GM19438 (cell line): ENCODE measurements at regions not wholly inside any gene's neighbourhood (a gene's known extent, or its start where the extent isn't known, plus 50 kb on each side); places are given as distances from the start of the nearest gene placed in this dataset.

Experiments used
- ATAC-seq: cut with Tn5 transposase; IDR thresholded peaks from one replicate; pipeline ENCODE4 v1.9.1; 2021; ENCODE audit warnings: low read depth; ENCODE audit not compliant: unreplicated experiment

DNA sequence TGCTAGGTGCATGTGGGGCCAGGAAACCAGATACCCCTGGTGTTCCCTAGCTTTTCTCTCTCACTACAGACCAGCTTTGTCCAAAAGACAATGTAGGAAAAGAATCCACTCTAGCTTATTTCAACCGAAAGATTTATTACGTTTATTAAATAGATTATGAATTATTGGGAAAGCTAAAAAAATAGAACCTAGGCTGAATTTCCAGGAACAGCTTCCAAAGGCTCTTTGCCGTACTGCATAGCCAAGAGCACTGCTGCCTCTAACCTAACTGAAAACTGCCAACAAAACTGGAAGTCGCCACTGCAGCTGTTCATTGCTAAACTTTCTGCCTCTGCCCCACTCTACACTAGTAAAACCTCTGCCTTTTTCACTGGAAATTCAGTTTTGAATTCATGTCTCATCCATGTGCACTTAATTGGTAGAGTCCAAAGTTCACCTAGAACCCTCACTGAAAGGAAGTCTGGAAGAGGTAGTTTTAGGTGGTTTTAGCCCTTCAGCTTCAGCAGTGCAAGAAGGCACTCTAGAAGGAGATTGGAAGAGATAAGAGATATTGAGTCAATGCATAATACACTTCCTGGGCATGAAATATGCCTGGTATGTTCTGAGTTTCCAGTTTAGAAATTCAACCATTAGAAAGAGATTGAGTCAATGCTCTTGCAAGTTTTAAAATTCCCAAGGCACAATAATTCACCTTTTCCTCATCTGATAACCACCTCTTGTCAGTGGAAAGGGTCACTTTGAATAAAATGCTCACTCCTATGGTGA, 927.9 kb downstream of the MAT2B start:
- no peak for ATAC-seq

DNA sequence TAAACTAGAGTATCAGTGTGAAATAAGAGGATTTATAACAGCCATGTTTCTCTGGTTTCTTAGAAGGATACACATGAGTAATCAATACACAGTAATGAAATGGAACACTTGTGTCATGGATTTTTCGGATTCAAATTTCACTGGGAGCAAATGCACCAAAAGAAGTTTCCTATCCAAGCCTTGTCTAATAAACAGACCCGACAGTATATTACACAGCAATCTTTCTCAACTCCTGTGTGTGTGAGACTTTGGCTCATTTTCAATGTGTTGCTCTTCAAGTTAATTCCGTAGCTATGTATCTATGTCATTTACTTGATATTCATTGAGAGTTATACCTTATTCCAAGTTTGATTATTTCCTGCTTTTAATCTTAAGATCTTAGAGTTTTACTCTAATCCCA, 930.2 kb downstream of the MAT2B start:
- ATAC-seq: no peak

DNA sequence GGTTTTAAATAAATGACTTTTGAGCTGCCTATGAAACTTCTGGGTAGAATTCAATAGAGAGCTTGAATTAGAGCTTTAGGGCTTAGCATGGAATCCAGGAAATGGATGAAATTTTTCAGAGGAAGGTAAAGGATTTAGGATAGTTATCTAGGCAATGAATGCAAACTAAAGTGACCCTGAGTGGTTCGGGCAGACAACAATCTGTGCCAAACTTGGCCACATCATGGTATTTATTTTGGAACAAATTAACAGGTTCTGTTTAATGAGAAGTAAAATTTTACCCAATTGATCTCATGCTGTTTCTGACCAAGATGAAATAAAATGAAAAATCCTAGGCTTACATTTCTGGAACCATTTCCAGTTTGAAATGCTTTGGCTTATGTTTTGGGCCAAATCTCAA, 934.4 kb downstream of the MAT2B start:
- no peak for ATAC-seq

DNA sequence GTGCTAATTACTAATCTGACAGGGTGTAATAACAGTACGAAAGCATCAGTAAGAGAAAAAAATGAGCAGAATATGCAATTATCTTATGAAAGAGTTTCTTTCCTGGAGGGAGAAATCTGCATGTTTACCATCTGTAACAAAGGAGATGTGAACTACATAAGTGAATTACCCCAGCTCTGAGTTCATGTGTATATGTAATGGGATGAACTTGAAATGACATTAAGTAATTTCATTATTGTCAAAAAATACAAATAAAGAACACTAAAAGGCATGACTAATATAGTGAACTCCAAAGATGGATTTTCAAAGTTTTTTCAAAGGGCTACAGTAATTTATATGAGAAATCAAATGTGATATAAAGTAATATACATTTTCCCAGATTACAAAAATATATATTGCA, 944.0 kb downstream of the MAT2B start:
- ATAC-seq: no peak

DNA sequence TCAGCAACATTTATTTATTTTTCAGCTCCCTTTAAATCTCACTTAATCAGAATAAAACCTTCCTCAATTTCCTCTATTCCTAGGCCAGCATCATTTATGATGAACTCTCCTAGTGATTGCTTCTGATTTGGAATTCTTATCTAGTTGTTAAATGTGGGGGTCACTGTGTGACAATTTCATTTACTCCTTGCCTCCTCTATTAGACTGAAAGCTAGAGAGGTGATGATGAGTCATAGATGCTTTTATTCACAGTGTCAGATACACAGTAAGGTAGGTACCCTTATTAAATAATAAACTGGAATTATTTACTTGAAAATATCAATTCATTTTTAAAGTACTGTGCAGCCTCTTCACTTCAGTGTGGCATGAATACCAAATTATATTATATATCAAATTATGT, 960.6 kb downstream of the MAT2B start:
- ATAC-seq: no peak

DNA sequence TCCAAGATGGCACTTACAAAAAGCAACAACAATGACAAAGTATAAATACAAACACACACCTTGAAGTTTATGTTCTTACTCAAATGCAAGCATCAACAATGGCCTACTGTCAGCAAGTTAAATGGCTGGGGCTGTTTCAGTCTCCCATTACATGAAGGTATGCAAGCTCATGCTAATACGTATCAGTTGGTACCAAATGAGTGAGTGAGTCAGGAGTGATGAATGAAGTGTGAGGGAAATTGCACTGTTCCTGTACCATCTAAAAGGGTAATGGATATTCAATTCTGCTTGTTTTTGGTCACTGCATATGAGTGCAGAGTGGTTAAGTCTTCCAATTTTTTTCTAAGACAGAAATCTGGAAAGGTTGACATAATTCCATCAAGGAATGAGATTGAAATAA, 964.9 kb downstream of the MAT2B start:
- ATAC-seq: no peak

DNA sequence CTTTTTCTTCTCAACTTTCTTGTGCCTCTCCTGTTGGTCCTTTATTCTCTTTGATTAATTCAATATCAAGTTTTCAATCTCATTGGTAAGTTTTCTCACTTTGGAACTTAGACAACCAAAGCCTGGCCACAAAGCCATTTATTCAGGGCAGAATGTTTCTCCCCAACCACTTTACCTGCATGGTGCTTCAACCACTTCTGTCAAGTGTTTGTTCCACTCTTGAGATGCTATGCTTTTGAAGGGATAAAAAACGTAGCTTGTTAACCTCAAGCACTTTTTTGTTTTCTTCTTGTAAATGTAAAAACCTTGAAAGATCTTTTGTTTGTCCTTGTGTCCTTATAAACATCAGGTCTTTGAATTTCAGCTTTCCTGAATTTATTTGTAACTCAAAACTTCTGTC, 966.7 kb downstream of the MAT2B start:
- no peak for ATAC-seq

DNA sequence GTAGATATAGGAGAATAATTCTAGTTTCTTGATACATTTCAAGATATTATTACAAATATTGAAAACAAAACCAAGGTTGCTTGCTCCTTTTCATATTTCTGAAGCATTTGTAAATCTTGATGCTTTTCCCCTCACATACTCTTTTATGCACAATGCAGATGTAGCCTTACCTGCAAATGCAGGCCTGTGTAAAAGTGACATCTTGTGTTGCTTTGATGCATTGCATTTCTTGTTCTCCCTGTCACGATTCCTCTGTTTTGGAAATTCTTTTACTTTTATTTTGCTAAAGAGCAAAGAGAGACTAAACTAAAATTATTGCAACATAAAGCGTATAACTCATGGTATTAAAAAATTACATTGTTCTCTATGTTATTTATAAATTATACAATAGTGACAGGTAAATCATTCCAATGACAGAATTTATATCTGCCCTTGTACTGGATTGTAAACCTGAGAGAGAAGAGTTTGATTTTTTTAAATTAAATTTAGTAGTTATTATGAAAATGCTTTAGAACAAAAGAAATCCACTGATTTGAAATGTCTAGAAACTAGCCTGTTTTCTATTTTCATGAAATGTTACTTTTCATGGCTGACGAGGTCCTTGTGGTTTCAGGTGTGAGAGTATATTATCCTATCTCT, 970.0 kb downstream of the MAT2B start:
- no peak for ATAC-seq

DNA sequence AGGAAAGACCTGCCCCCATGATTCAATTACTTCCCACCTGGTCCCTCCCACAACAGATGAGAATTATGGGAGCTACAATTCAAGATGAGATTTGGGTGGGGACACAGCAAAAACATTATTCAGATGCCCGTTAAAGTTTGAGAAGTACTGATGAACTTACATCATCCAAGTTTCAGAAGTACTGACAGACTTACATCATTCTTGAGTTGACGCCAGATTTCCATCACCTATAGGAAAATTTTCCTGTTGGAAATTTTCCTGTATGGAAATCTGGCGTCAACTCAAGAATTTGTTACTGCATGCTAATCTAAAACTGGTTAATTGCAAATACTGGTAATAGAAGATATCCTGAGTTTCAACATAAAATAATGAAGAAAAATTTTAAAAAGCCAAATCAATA, 975.9 kb downstream of the MAT2B start:
- no peak for ATAC-seq

DNA sequence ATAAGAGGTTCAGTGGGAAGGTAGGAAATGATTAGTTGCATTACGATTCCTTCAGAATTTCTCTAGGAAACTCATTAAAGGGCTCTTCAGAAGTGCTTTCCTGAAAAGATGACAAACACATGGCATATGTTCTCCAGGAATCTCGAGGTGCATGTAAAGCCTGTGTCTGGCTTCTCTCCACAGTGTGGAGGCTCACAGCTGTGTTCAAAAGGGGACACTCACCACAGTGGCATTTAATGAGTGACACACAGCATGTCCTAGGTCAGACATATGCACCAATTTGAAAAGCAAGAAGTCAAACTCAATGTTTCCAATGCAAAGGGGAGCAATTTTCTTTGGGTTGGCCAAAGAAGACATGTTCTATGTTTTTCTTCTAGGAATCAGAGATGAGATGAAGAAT, 976.9 kb downstream of the MAT2B start:
- no peak for ATAC-seq

DNA sequence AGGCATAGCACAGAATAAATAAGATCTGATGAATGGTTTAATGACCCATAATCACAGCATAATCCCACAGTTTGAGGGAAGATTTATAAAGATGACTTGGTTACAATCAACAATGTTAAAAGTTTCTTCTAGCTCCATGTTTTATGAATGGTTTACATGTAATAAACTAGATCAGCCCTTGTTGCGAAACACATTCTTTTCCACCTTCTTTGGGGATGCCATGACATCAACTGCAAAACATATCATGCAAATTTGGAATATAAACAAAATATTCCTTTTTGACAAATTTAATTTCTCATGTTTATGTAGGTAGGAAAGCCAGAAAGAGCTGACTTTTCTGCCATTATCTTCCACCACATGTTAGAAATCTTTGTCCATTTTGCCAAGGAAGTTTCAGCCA, 979.5 kb downstream of the MAT2B start:
- ATAC-seq: no peak

DNA sequence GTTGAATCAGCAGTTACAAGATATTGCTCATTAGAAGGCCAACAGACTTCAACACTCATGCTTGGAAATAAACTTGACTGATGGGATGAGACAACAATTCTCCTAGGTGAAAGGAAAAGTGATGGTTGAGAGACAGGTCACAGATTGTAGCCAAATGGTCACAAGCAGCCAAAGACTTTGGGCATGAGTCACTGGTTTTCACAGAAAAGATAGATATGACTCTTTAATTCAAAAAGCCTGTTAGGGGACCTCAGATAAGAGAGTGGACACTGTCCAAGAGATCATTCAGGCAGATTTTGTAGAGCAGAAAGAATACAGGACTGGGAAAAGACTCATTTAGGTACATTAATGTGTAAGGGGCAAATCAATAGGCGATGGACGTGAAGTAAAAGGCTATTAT, 982.5 kb downstream of the MAT2B start:
- ATAC-seq: no peak

DNA sequence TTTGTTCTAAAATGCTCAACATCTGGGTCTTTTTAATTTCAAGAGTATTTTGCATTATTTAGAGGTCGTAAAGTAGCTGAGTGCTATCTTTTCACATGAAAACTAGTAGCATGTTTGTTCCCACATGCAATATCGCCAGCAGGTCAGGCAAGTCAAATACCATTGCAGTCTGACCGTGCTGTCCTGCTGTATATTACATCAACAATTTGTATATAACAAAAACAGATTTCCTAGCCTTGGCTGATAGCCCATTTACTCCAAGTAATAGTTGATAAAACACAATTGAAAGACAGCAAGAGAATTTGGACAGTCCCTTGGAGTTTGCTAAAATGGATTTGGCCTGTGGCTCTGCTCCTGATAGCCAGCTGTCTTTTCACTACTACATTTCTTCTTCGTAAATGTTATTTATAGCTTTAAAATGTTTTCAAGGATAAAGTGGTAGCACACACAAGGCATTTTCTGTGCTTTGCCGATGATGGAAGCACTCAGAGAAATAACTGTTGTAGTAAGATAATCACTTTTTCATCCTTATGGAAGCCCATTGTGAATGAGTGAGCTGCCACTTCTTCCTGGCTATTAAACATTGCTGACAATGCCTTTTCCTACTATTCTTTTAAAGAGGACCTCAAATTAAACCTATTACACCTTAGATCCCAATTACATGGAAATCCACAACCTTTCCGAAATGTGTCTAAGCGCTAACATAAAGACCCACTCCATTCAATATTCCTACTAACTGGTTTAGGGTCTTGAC, 992.1 kb downstream of the MAT2B start:
- no peak for ATAC-seq

DNA sequence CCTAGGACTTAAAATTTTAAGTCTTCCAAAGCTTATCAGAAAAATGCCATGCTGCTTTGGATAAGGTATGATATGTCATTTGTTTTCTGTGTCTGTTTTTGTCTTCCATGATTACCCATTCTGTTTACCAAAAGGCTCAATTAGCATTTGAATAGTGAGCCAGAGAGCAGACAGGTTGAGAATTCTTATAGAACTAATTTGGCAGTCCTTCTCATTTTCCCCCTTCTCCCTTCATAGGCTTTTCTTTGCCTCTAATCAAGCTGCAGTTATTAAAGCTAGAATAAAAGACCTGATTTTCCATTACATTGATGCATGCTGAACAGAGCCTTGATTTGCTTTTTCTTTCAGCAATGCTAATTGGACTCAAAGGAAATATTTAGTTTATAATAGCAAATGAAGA, 993.0 kb downstream of the MAT2B start:
- no peak for ATAC-seq

DNA sequence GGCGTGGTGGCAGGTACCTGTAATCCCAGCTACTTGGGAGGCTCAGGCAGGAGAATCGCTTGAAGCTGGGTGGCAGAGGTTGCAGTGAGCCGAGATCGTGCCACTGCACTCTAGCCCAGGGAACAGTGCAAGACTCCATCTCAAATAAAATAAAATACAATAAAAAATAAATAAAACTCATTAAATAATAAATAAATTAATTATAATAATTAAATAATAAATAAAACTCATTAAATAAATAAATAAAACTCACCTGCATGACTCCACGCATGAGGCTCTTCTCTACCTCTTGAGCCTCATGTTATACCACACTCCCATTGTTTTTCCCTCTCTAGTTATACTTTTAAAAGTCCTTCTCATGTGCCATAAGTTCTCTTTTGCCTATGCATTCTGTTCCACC, 995.4 kb downstream of the MAT2B start:
- ATAC-seq: no peak

DNA sequence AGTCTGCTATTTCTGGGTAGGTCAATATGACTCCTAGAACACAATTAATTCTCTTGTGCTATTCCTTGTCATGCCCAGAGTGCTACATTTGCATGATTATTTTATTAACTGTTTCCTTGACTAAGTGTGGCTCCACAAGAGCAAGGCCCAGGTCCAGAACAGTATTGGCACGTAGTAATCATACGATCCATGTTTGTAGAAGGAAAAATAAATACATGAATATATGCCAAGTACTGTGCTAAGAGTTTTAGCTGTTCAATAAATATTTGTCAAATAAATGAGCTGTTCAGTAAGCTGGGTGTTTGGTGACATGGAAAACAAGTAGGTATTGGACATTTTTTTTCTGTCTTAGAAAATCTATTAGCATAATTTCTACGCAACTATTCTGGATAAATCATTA, 995.9 kb downstream of the MAT2B start:
- ATAC-seq: no peak

DNA sequence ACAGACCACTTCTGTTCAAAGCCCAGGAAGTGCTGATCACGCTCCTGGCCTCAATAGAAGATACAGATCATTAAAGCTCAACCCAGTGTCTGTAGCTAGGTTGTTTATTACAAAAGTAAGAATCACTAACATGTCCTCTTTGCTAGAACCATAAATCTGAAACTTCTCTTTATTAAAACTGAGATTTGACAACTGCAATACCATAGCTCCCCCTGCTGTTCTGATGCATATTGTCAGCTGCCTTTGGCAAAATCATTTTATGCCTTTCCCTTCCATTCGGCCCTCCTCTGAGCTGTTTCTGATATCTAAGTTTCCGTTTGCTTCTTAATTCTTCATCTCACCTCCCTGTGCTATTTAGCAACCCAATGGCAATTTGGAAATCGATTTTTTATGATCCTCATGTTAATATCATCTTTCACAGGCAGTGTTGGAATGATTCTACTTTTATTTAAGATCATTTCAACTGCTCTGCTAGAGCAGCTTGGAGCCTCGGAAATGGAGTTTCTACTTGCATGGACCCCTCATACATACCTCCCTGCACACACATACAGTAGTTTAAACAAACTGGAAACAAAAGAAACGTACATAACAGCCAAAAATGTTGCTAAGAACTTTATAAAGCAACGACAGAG, 998.8 kb downstream of the MAT2B start:
- ATAC-seq: no peak

DNA sequence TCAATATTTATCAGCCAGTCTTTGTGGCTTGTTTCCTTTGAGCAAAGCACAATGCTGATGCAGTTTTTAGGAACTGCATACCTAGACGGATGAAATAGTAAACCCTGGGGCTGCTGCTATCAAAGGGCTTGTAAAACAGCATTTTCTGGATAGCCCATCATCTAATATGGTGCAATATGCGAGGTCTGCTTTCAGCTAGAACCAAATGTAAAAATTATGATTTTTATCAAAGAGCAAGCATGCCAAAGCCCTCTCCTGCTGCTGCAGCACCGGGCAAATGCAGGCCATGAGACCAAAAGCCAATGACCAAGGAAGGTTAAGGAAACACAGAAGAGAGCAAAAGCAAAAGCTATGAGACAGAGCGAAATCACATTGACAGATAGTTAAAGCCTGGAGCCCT, 1000.4 kb downstream of the MAT2B start:
- no peak for ATAC-seq

DNA sequence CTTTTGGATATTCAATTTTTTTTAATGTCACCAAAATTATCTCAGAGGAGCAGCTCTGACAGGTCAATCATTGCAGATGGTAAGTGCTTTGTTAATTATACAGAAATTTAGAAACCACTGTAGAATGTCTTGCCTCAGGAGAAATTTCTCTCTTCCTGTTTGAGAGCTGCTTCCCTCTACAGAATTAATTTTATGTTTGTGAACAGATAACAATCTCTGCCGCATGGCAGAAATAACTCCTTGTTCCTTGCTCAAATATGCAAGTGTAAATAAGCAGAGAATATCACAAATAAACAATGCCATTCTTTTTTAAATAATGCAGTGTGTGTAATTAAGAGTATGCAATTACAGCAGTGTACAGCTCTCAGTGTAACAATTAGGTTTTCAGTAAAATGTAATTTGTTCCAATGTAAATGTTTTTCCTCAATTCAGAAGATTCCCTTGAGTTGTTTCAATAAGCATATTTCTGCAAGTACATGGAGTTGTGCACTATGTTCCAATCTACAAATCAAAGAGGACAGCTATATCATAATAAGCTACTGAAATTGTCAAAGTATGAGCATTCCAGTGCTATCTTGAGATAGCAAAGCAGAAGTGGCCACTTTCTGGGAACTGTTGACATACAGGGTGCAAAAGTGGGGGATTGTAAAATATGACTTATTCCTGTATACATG, 1012.8 kb downstream of the MAT2B start:
- no peak for ATAC-seq

DNA sequence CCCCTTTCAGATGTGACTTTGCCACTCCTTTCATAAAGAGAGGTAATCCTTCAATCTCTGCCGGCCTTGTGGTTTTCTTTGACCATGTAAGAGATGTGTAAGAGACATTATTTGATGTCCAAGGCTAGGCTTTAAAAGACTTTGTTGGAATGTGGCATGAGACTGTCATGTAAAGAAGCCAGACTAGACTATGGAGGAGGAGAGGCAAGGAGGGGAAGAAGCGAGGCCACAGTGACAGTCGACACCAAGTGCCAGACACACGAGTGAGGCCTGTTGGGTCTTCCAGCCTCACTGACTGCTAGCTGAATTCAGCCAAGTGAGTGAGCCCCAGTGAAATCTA, 1013.3 kb downstream of the MAT2B start:
- ATAC-seq: no peak
